Stimulated activated CD8-positive, alpha-beta memory T cell treated with anti-CD3 and anti-CD28 coated beads, Interleukin-4, amount 100 ng/mL, for 4 hours (primary cell): ENCODE measurements at regions not wholly inside any gene's neighbourhood (a gene's known extent, or its start where the extent isn't known, plus 50 kb on each side); places are given as distances from the start of the nearest gene placed in this dataset.

Source experiments
- DNase-seq, 2 donors: peaks; one replicate each; pipeline ENCODE4 v3.0.0-alpha.2; 2020; ENCODE audit warnings: low read depth in 2 of 2, low spot score in 1 of 2

- no peak for DNase-seq
Observed at GRCh38 chr3:170732660-170733245, 137.2 kb downstream of the RPL22L1 start.

DNA sequence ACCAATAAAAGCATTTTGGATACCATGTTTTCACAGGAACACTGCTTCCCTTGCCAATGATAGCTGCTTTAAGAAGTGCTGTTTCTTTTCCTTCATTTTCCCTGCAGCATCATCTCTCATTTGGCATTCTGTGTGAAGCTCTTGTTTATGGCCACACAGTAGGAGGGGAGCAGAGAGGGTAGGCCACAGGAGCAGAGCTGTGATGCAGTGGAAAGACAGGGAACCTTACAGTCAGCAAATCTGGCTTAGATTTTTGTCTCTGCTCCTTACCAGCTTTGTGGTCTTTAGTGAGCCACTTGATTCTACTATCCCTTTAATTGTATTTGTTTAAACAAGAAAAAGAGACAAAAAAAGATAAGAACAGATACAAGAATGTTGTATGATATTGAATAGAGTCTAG lies 138.7 kb downstream of the RPL22L1 start:
- DNase-seq: no peak

DNA sequence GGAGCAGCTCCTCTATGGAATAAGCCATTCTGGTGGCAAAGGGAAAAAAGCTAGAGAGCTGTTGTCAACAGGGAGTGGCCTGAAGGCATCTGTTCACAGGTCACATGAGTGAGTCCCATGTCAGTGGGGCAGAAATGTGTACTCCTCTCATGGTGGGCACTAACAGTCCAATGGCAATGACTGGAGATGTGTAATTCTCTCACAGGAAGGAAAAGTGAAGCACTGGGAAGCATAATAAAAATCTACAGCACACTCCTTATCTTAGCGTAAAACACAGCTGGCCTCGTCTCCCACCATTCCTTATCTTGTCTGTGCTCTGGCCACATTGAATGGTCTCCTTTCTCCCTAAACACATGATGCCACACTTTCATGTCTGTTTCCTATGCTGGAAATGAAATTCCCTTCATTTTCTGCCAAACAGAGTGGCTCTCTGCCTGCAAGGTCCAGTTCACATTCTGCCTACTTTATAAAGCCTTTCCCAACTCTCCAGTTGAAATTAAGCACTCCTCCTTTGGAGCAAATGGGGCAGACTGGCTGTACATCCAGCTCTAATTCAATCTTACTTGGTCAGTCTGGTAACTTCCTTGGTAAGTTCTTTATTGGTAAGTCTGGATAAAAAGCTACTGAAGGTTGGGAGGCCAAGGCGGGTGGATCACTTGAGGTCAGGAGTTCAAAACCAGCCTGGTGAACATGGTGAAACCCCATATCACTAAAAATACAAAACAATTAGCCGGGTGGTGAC lies 139.8 kb downstream of the RPL22L1 start:
- no peak for DNase-seq

GRCh38 chr3:170728181-170728580 lies 141.8 kb downstream of the RPL22L1 start:
- DNase-seq: no peak

DNA sequence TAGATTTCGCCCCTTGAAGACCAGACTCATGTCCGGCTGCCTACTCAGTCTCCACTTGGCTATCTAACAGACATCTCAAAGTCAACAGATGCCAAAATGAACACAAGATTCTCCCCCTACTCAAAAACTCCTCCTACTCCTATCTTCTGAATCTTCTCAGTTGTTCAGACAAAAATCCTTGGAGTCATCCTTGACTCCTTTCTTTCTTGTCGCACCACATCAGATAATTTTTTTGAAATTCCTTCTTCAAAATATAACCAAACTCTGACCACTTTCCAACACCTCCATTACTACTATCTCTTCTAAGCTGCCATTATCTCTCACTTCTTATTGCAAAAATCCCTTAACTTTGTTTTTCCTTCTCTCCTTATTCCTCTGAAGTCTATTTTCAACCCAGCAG lies 141.9 kb upstream of the SLC7A14 start:
- no peak for DNase-seq

DNA sequence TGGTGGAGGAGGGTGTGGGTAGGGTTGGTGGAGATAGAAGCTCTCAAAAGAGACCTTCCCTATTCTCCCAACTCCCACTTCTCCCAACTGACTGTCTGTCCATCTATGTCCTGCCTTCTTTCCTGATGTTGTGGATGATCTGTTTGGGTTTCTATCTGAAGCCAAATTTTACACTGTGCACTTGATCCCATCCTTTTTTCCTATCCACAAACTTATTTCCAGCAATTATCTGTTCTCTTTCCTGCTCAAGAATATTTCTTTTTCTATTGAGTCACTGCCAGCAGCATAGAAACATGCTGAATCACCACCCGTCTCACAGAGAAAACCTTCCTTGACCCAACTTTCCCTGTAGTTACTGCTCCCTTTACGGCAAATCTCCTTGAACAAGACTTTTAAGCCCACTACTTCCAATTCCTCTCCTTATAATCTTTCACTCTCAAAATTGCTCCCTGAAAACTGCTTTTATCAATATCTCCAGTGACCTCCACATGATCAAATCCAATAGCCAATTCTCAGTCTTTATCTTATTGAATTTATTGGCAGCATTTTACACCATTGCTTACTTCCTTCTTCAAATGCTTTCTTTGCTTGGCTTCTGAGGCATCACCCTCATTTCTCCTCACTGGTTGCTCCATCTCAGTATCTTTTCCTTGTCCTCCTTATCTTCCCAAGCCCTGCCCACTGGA lies 141.2 kb upstream of the SLC7A14 start:
- no peak for DNase-seq

DNA sequence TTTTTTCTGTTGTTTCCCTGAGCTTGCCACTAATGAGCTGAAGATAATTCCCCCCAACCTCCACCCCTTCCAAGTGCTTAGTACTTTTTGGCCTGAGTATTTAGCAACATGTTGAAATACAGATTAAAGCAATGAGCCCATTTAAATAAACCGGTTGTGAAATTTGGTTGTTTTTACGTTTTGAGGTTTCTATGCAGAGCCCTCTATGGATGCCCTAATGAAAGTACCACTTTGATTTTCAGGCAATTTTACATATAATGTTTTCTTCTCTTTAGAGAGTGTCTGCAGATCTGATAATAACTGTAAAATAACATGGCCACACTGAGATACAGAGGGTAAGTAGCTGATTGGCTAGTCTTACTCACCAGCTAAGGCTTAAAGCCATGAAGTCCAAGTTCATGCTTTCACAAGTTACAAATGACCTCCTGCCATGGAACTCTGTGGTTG lies 139.4 kb upstream of the SLC7A14 start:
- DNase-seq: no peak

GRCh38 chr3:170724599-170725280 lies 138.9 kb upstream of the SLC7A14 start:
- no peak for DNase-seq

- DNase-seq: no peak
Observed at GRCh38 chr3:170723241-170723640, 137.4 kb upstream of the SLC7A14 start.

GRCh38 chr3:170721563-170721962 lies 135.7 kb upstream of the SLC7A14 start:
- DNase-seq: no peak

- DNase-seq: no peak
Observed at GRCh38 chr3:170719300-170719699, 133.4 kb upstream of the SLC7A14 start.

GRCh38 chr3:170718848-170719247 lies 133.0 kb upstream of the SLC7A14 start:
- no peak for DNase-seq

DNA sequence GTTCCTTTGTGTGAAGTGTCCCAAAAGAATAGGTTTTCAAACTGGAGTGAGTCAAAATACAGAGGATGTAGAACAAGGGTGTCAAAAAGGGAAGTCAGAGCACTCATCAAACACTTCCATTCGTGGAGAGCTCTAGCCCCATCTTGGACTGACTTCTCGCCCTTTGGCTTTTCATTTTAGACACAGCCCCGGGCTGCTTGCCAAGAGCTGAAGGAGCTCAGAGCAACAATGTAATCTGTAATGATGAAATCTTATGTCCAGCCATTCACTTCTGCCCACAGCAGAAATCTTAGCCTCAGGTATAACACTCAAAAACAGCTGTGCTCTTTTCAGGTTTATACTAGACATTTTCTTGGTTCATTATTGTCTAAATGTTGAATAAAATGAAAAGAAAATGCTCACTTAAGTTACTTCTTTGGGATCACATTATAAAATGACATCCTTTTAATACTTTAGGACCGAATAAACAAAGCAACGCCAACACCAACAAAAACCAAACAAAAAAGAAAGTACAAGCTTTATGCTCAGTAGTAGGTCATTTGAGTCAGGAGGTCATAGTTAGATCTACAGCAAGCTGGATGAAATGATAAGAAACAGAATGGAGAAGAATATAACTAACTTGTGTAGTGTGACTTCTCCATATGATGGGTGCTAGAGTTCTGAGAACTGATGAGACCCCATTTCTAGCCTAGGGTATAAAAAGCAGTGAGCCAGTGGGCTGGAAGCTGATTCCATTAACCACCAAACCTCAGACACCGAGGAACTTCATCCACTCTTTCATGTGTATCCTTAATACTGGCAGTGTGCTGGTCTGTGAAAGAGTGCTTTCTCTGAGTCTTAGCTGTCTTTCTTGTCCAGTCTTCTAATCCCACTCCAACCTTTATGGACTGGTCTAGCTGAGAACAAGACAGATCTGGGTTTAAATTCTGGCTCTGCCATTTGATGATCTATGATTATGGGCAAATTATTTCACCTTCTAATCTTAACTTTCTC lies 131.8 kb upstream of the SLC7A14 start:
- no peak for DNase-seq

DNA sequence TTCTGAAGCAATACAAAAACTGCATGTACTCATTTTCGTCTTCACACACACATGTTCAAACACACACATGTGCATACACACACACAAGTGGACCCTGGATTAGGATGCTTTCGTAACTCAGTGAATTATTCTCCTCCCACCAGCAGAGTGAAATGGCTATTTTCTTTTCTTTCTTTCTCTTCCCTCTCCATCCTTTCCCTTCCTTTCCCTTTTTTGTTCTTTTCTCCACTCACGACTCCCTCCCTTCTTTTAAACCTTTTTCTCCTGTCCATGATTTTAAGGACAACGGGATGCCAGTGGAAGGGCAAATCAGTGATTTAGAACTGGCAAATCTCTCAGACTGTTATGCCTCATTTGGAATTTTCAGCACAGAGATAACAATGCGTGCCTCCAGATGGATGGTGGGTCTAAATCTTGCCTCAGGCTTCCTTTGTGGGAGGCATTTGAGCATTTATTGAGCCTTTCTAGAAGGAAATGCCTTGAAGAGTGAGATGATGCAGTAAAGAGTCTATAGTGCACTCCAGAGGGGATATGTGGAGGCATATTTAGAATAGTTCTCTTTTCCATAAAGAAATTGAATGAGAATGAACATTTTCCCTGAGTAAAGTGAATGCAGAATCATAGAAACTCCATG lies 130.4 kb upstream of the SLC7A14 start:
- DNase-seq: no peak

DNA sequence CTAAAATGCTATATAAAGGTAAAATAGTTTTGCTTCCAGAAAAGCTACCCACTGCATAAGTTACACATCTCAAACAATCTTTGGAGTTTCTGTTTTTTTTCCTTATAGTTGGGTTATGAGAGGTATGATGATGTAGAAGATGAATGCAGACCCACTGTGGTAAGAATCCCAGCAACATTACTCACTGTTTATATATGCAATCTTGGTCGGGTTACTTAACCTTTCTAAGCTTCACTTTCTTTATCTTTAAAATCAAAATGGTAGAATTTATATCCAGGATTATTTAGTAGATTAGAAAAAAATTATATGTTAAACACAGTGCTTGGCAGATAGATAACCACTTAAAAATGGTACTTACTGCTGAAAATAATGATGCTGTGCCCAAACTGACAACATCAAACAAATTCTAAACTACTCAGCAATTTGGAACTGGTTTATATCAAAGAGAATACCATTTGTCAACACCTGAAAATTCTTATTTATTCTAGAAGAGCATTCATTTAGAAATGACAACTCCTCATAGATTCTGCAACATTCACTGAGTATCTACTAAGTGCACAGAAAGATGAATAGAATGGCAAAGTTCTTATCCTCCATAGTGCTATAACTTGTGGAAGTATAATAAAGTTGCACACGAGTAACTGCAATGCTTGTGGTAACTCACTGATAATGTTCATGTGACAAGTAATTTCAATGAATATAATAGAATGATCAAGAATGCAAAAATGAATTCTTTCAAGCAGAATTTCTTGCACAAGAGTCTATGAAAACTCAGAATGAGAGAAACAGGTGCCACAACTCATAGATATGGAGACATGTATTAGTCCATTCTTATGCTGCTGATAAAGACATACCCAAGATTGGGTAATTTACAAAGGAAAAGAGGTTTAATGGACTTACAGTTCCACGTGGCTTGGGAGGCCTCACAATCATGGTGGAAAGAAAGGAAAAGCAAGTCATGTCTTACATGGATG lies 129.0 kb upstream of the SLC7A14 start:
- DNase-seq: no peak

DNA sequence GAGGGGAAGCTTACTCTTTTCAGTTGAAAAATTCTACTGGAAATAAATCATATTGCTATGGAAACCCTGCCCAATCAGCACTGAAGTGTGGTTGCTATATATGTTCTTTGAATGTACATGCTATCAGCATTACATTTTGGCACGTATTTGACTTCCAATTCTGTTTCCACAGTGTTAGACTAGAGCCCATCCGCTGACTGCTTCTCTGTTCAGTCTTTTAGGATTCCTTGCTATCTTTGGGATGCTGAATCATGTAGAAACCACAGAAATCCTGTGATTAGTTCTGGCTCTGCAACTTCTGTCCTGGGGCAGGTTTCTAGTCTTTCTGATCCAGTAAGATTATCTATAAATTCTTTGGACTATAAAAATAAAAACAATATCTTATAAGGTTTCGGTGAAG lies 128.2 kb upstream of the SLC7A14 start:
- no peak for DNase-seq

GRCh38 chr3:170713653-170714052 lies 127.8 kb upstream of the SLC7A14 start:
- no peak for DNase-seq

DNA sequence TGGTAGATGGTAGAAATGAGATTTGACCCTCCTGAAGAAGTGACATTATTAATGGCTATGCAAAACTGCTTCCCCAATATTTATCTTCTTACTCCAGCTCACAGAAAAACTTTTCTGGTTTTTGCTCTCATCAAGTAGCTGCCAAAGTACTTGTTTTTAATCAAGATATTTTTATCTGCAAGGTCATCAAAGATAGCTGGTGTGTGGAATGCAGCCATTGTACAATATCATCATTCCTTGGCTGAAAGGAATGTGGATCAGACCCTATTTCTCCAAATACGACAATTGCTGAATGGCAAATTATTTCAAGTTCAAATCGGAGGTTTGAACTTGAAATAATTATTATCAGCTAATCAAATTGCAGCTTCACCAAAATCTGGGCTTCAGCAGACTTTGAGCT lies 126.9 kb upstream of the SLC7A14 start:
- no peak for DNase-seq

DNA sequence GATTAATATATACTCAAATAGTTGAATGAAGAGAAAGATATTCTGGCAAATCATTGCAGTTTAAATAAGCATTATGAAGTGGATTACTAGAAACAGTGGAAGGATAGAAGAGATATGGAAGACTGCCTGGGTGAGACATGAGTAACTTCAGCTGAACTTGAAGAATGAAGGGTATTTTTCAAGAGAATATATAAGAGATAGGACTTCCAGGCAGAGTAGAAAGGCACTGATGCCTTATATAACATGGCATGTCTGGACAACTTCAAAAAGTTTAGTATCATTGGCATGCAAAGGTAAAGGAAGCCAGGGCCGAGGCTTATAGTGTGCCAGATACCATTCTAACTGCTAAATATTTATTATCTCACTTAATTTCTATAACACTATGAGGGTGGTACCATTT lies 126.5 kb upstream of the SLC7A14 start:
- no peak for DNase-seq
